HUES48 (cell line): ENCODE measurements at regions not wholly inside any gene's neighbourhood (a gene's known extent, or its start where the extent isn't known, plus 50 kb on each side); places are given as distances from the start of the nearest gene placed in this dataset.

Source experiments
- H3K27ac ChIP-seq: one replicate; pipeline ENCODE4 v1.7.0; 2013; ENCODE audit warnings: low read depth, low read length, inconsistent platforms
- H3K27me3 ChIP-seq: 2 replicates; pipeline ENCODE4 v1.6.1; 2013; ENCODE audit warnings: mild to moderate bottlenecking, low read length; ENCODE audit not compliant: control insufficient read depth, insufficient read depth
- H3K36me3 ChIP-seq: 2 replicates; pipeline ENCODE4 v1.6.1; 2013; ENCODE audit warnings: low read length; ENCODE audit not compliant: control insufficient read depth, insufficient read depth
- H3K4me1 ChIP-seq: 2 replicates; pipeline ENCODE4 v1.6.1; 2013; ENCODE audit warnings: mild to moderate bottlenecking, low read length; ENCODE audit not compliant: control insufficient read depth, insufficient read depth
- H3K4me3 ChIP-seq: 2 replicates; pipeline ENCODE4 v1.5.1; 2013; ENCODE audit warnings: mild to moderate bottlenecking, low read depth, low read length
- H3K9ac ChIP-seq: 2 replicates; pipeline ENCODE4 v1.6.1; 2013; ENCODE audit warnings: mild to moderate bottlenecking, low read depth, low read length, moderate library complexity
- H3K9me3 ChIP-seq: 2 replicates; pipeline ENCODE4 v1.6.1; 2013; ENCODE audit warnings: low read length; ENCODE audit not compliant: control insufficient read depth, insufficient read depth

- Histone ChIP-seq H3K9ac (no peak overlapping the region), H3K4me3 (no peak overlapping the region), H3K4me1 (peaks cover 22% of the 10 kb centered on the region), H3K27ac (peak overlapping the region; percentile 9), H3K27me3 (peaks cover 18% of the 10 kb centered on the region), H3K9me3 (peaks cover 6% of the 10 kb centered on the region), H3K36me3 (no peaks in the 10 kb centered on the region)
Measured at GRCh38 chr1:217373761-217374701, 256.9 kb downstream of the GPATCH2 start.

DNA sequence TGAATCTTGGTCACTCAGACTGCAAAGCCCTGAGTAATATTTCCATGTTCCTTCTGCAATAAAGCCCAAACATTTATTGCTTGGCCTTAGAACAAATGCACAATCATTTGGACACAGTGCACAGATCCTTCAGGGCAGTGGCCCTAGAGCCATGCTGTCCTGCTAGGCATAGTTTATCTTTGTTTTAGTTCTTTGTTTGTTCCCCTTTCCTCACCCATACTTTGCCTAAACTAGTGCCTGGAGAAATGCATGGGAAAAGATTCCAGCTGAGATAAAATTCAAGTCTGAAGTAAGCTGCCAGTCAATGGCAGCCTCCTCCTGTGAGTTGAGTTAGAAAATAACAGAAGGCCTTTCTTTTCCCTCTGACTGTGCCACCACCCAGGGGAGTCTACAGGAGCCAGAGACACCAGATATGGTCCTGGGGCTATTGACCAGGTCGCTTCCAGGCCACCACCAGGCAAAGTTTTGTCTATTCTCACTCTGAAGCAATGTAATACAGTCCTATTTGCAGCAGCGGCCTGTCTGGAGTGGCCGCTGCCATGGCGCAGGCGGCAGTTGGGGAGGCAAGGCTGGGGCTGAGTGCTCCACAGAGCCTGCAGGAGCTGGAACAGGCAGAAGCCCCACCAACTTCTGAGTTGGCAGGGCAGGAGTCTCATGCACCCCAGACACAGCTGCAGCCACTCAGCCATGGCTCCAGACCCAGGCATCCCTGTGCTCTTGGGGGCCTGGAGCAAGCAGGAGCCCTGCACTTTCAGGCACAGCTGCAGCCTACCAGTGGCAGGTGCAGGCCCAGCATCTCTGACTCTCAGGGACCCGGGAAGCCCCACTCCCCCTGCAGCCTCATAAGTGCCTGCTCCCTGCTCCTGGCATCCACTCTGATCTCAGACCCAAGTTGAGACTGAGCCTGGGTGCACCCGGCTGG is 258.6 kb downstream of the GPATCH2 start:
- H3K4me1 ChIP-seq: peaks cover 26% of the 10 kb centered on the region

DNA sequence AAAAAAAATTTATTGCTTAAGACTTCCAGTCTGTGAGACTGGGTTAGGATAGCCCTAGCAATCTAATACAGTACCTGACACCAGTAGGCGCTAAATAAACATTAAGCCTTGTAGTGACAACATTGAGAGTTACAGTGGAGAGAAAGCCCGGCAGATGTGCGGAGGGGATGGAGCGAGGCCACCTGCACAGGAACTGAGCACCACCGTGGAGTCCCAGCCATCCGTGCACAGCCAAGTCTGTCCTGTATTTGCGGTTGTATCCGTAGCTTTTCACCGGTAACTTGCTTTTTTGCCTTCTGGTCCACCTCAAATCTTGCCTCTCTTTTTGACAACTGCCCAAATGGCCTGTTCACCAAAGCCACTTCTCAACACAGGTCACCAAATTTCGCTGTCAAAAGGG is 260.1 kb downstream of the GPATCH2 start:
- Histone ChIP-seq H3K4me1 (peaks cover 26% of the 10 kb centered on the region), H3K27ac (no peak overlapping the region), H3K27me3 (peaks cover 32% of the 10 kb centered on the region), H3K4me3 (no peak overlapping the region), H3K36me3 (no peaks in the 10 kb centered on the region), H3K9me3 (no peaks in the 10 kb centered on the region; the same call in 1 of the 2 replicates), H3K9ac (no peak overlapping the region)

More for the DNA sequence above, 258.6 kb downstream of the GPATCH2 start:
- Histone ChIP-seq H3K27ac (peak overlapping the region; percentile 11), H3K9me3 (no peaks in the 10 kb centered on the region; the same call in 1 of the 2 replicates), H3K9ac (no peak overlapping the region), H3K36me3 (no peaks in the 10 kb centered on the region), H3K4me3 (no peak overlapping the region), H3K27me3 (peaks cover 32% of the 10 kb centered on the region)

DNA sequence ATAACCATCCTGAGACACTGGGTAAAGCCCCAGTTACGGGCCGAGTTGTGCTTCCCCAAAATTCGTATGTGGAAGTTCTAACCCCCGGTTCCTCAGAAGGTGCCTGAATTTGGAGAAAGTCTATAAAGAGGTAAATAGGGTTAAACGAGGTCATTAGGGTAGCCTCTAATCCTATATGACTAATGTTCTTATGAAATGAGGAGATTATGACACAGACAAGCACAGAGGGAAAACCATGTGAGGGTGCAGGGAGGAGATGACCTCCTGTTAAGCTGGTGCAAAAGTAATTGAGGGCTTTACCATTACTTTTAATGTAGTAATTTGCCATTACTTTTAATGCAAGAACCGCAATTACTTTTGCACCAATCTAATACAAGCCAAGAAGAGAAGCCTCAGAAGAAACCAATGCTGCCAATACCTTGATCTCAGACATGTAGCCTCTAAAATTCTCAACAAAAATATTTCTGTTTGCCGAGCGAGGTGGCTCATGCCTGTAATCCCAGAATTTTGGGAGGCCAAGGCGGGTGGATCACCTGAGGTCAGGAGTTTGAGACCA is 260.8 kb downstream of the GPATCH2 start:
- peaks cover 26% of the 10 kb centered on the region for H3K4me1 ChIP-seq
- H3K27ac ChIP-seq: no peak overlapping the region
- no peaks in the 10 kb centered on the region; the same call in 1 of the 2 replicates for H3K9me3 ChIP-seq
- no peak overlapping the region for H3K4me3 ChIP-seq
- H3K36me3 ChIP-seq: no peaks in the 10 kb centered on the region
- H3K27me3 ChIP-seq: peaks cover 32% of the 10 kb centered on the region
- H3K9ac ChIP-seq: no peak overlapping the region

DNA sequence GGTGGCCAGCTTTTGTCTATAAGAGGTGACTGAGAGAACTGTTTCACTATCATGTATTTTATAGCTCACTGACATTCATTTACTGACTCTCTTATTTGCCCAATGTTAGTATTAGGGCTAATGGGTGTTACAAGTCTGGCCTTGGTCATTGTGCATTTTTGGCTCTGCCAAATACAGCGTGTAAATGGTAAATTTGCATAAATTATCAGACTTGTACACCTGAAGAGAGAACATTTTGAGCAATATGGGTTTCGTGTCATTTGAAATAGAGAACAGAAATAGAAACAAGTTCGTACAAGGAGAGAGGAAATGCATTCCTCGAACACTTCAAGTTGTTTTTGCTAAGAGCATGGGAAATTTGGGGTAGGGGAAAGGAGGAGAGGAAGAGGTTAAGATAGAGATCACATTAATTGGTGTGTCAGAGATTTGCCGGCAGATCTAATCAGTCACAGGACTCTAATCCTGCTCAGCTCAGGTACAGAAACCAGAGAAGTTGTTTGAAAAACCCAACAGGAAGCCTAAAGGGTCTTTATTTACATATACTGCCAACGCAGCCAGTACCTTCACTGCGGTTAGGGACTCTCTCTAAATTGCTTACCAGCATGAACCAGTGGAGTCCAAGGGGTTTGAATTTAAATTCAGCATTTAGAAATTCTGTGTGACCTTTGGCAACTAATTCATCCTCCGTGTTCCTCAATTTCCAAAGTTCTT is 261.5 kb downstream of the GPATCH2 start:
- Histone ChIP-seq H3K4me3 (peak overlapping the region; percentile 27; the same call in 1 of the 2 replicates), H3K9me3 (no peaks in the 10 kb centered on the region; the same call in 1 of the 2 replicates), H3K27ac (no peak overlapping the region), H3K4me1 (peaks cover 20% of the 10 kb centered on the region), H3K9ac (no peak overlapping the region), H3K36me3 (no peaks in the 10 kb centered on the region), H3K27me3 (peaks cover 32% of the 10 kb centered on the region)

DNA sequence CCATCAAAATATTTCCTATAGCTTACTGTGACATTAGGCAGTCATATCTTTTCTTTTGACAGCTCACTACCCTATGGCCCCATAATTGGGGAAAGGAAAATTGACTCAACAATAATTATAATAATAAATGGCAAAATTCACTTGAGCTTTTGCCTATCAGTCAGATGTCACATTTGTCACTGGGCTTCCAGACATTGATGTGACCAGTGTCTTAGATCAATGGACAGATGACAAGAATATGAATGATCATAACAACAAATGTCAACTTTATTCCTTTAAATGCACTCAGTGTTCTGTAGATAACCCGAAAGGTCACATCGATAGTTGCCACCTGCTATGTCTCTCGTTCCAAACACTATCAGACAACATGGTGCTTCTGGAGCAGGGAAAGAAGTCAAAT is 266.7 kb downstream of the GPATCH2 start:
- peaks cover 16% of the 10 kb centered on the region for H3K27me3 ChIP-seq
- peaks cover 6% of the 10 kb centered on the region for H3K4me1 ChIP-seq
- no peak overlapping the region for H3K9ac ChIP-seq
- H3K27ac ChIP-seq: no peak overlapping the region
- H3K9me3 ChIP-seq: no peaks in the 10 kb centered on the region
- H3K4me3 ChIP-seq: no peak overlapping the region
- no peaks in the 10 kb centered on the region for H3K36me3 ChIP-seq

GRCh38 chr1:217363319-217363718 is 267.6 kb downstream of the GPATCH2 start:
- Histone ChIP-seq H3K4me1 (no peaks in the 10 kb centered on the region), H3K9me3 (no peaks in the 10 kb centered on the region), H3K36me3 (no peaks in the 10 kb centered on the region), H3K9ac (no peak overlapping the region), H3K27ac (no peak overlapping the region), H3K27me3 (peaks cover 7% of the 10 kb centered on the region), H3K4me3 (no peak overlapping the region)

GRCh38 chr1:217360510-217360909 is 270.4 kb downstream of the GPATCH2 start:
- H3K27me3 ChIP-seq: no peaks in the 10 kb centered on the region
- no peaks in the 10 kb centered on the region for H3K36me3 ChIP-seq
- no peak overlapping the region for H3K9ac ChIP-seq
- no peak overlapping the region for H3K27ac ChIP-seq
- H3K4me1 ChIP-seq: no peaks in the 10 kb centered on the region
- no peak overlapping the region for H3K4me3 ChIP-seq
- no peaks in the 10 kb centered on the region for H3K9me3 ChIP-seq

- no peak overlapping the region for H3K4me3 ChIP-seq
- H3K9ac ChIP-seq: no peak overlapping the region
- H3K4me1 ChIP-seq: no peaks in the 10 kb centered on the region
- H3K27me3 ChIP-seq: no peaks in the 10 kb centered on the region
- no peak overlapping the region for H3K27ac ChIP-seq
- H3K9me3 ChIP-seq: no peaks in the 10 kb centered on the region
- no peaks in the 10 kb centered on the region for H3K36me3 ChIP-seq
Measured at GRCh38 chr1:217354895-217355294, 276.0 kb downstream of the GPATCH2 start.

- Histone ChIP-seq H3K27ac (no peak overlapping the region), H3K4me3 (no peak overlapping the region), H3K27me3 (no peaks in the 10 kb centered on the region), H3K9ac (no peak overlapping the region), H3K9me3 (no peaks in the 10 kb centered on the region), H3K36me3 (no peaks in the 10 kb centered on the region), H3K4me1 (peaks cover 5% of the 10 kb centered on the region; the same call in 1 of the 2 replicates)
Measured at GRCh38 chr1:217348960-217349664, 281.8 kb downstream of the GPATCH2 start.
